Activated naive CD4-positive, alpha-beta T cell treated with anti-CD3 and anti-CD28 coated beads for 36 hours (primary cell): ENCODE measurements at regions not wholly inside any gene's neighbourhood (a gene's known extent, or its start where the extent isn't known, plus 50 kb on each side); places are given as distances from the start of the nearest gene placed in this dataset.

ENCODE experiments used
- CTCF ChIA-PET: fragments of 350-600 bp; sonication (Branson Sonifier 250); formaldehyde crosslinking; loops from one replicate; lab custom pipeline; 2021; ENCODE audit warnings: antibody characterized with exemption; lab: Charles Lee
- DNase-seq: peaks from one replicate; pipeline ENCODE4 v3.0.0-alpha.2; 2020
- H3K27ac Mint-ChIP-seq: one replicate; pipeline ENCODE4 v1.8.0; 2021; ENCODE audit warnings: mild to moderate bottlenecking, mixed read lengths
- H3K27me3 Mint-ChIP-seq: one replicate; pipeline ENCODE4 v1.8.0; 2021; ENCODE audit warnings: low read depth, mixed read lengths
- H3K36me3 Mint-ChIP-seq: one replicate; pipeline ENCODE4 v1.8.0; 2021; ENCODE audit warnings: low read depth, mixed read lengths
- H3K4me1 Mint-ChIP-seq: one replicate; pipeline ENCODE4 v1.8.0; 2021; ENCODE audit warnings: low read depth, mixed read lengths
- H3K4me3 Mint-ChIP-seq: one replicate; pipeline ENCODE4 v1.8.0; 2021; ENCODE audit warnings: mild to moderate bottlenecking, moderate library complexity, mixed read lengths
- H3K9me3 Mint-ChIP-seq: one replicate; pipeline ENCODE4 v1.8.0; 2021; ENCODE audit warnings: mixed read lengths
- intact Hi-C: fragments of 100-400 bp; cut with micrococcal nuclease; formaldehyde crosslinking; loops from one replicate; pipeline ENCODE4 v1.15.1; 2023

DNA sequence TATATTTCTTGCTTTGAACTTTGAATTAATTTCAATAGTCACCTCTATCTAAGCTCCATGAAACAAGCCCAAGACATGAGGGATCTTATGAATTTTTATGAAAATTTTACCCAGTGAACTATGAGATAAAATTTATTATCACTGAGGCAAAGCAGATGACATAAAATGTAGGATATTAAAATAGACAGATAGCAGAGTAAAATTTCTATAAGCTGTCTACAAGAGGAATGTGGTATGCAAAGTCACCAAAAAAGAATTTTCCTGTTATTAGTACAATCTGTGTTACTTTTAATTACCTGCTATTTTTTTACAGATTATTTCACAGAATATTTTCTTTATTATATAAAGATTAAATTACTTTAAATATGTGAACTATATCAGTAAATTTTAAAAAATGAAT, 2312.6 kb downstream of the PCDH9 start:
- DNase-seq = no peak
- intact Hi-C loops = no loop called here
- Mint-ChIP-seq H3K4me1 (no peaks in the 10 kb centered on the region), H3K4me3 (no peak overlapping the region), H3K9me3 (peaks cover 8% of the 10 kb centered on the region), H3K27ac (no peak overlapping the region), H3K36me3 (no peaks in the 10 kb centered on the region), H3K27me3 (no peaks in the 10 kb centered on the region)
- CTCF ChIA-PET = interaction anchor here (0.6 kb wide), 1 partner anchor 8 kb away, joined by 3 read pairs; no protein-coding TSS in a partner anchor

DNA sequence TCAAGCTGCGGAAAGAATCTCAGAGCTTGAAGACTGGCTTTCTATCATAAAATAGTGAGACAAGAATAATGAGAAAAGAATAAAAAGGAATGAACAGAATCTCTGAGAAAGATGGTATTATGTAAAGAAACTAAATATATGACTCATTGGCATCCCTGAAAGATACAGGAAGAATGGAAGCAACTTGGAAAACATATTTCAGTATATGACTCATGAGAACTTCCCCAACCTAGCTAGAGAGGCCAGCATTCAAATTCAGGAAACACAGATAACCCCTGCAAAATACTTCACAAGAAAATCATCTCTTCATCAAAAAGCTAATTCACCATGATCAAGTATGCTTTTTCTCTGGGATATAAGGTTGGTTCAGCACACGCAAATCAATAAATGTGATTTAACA, 2318.0 kb downstream of the PCDH9 start:
- no peak overlapping the region for H3K27ac Mint-ChIP-seq
- CTCF ChIA-PET = interaction anchor here (1.3 kb wide), 1 partner anchor 11 kb away, joined by 3 read pairs; no protein-coding TSS in a partner anchor
- peaks cover 14% of the 10 kb centered on the region for H3K9me3 Mint-ChIP-seq
- no peak for DNase-seq
- H3K36me3 Mint-ChIP-seq = no peaks in the 10 kb centered on the region
- H3K4me3 Mint-ChIP-seq = no peak overlapping the region
- intact Hi-C loops = no loop called here
- H3K27me3 Mint-ChIP-seq = no peaks in the 10 kb centered on the region
- no peaks in the 10 kb centered on the region for H3K4me1 Mint-ChIP-seq

DNA sequence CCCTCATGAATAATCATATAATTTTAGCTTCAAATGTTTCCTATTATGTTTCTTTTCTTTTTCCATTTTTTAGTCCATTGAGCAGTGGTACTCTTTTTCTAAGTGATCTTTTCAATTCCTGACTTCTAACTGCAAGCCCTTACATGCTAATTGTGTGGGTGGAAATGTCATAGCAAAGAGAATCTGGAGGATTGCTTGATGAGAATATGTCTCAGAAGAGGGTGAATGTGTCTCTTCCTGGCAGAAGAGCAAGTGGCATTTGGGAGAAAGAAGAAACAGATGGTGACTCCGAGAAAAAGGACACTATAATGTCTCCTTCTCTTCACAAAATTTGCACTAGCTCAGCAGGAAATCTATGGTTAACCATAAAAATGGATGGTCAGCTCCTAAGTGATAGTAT, 2320.0 kb downstream of the PCDH9 start:
- no peak overlapping the region for H3K4me3 Mint-ChIP-seq
- no peak overlapping the region for H3K27ac Mint-ChIP-seq
- H3K4me1 Mint-ChIP-seq = no peaks in the 10 kb centered on the region
- peaks cover 14% of the 10 kb centered on the region for H3K9me3 Mint-ChIP-seq
- CTCF ChIA-PET = no interaction called here
- no peak for DNase-seq
- no peaks in the 10 kb centered on the region for H3K36me3 Mint-ChIP-seq
- H3K27me3 Mint-ChIP-seq = no peaks in the 10 kb centered on the region
- intact Hi-C loops = no loop called here

DNA sequence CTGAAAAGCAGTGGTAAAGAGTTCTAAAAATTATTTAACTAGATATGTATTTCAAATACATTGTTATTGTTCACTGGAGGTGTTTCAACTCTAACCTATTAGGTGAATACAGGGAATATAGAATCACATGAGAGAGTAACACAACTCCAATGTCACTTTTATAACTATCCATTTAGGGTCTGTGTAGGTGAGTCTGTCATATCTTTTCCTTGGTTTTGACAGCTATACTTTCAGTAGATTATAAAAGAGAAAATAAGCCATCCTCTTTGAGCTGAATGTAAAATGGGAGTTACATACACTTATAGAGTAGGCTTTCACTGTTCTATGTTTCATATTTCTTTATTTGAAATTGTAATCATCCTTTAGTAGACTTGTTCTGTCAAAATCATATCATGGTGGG, 2321.0 kb downstream of the PCDH9 start:
- Mint-ChIP-seq H3K4me1 (no peaks in the 10 kb centered on the region), H3K9me3 (peaks cover 16% of the 10 kb centered on the region), H3K4me3 (no peak overlapping the region), H3K27me3 (no peaks in the 10 kb centered on the region), H3K27ac (no peak overlapping the region), H3K36me3 (no peaks in the 10 kb centered on the region)
- intact Hi-C loops = no loop called here
- CTCF ChIA-PET = no interaction called here
- DNase-seq = no peak

DNA sequence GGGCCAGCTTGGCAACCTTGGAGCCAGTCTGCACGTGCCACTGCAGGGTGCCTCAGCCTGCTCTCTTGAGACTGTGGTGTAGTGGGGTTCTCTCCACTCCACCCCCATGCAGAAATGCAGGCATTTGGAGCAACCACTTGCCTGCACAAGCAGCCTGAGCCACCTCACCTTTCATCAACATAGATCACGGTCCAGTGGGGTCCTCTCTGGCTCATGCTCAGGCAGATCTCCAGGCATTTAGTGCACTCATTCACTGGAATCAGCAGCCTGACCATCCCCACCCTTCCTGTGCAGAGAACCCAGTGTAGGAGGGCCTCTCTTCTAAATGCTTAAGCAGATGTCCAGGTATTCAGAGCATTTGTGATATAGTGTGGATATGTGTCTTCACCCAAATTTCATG, 2330.1 kb downstream of the PCDH9 start:
- intact Hi-C loops = no loop called here
- Mint-ChIP-seq H3K4me3 (no peak overlapping the region), H3K27ac (no peak overlapping the region), H3K27me3 (no peaks in the 10 kb centered on the region), H3K4me1 (no peaks in the 10 kb centered on the region), H3K9me3 (peaks cover 7% of the 10 kb centered on the region), H3K36me3 (no peaks in the 10 kb centered on the region)
- CTCF ChIA-PET = no interaction called here
- DNase-seq = no peak

DNA sequence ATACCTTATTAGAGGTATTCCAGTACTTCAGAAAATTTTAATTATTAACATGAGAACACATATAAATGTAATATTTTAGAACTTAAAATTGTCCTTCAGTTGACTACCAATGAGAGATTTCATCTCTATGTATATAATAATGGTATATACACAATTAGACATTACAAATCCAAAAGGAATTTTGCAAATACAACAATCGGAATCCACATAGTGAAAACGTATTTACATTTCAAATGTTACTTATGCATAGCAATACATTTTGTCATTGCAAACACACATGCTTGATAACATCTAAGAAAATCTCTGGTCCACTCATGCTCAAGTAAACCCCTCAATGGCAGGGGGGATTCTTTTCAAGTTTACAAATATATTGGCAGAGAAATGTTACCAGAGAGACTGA, 2345.2 kb downstream of the PCDH9 start:
- Mint-ChIP-seq H3K9me3 (peaks cover 4% of the 10 kb centered on the region), H3K4me1 (no peaks in the 10 kb centered on the region), H3K36me3 (no peaks in the 10 kb centered on the region), H3K4me3 (no peak overlapping the region), H3K27me3 (no peaks in the 10 kb centered on the region), H3K27ac (no peak overlapping the region)
- intact Hi-C loops = no loop called here
- CTCF ChIA-PET = no interaction called here
- no peak for DNase-seq

DNA sequence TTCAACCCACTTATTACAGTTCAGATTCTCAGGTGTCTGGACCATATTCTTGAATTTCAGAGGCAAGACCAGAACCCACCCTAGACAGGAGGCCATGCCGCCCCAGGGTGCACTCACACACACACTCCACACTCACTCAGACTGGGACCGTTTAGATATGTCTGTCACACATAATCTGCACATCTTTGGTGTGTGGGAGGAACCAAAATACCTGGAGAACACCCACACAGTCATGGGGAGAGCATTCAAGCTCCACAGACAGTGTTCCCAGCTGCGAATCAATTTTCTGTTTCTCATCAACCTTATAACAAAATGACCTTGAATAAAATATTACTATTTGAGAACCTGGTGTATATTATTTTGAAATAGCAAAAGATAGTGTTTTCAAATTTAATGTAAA, 2353.0 kb downstream of the PCDH9 start:
- Mint-ChIP-seq H3K27ac (no peak overlapping the region), H3K27me3 (no peaks in the 10 kb centered on the region), H3K9me3 (peaks cover 3% of the 10 kb centered on the region), H3K4me3 (no peak overlapping the region), H3K36me3 (no peaks in the 10 kb centered on the region), H3K4me1 (no peaks in the 10 kb centered on the region)
- intact Hi-C loops = no loop called here
- CTCF ChIA-PET = no interaction called here
- DNase-seq = no peak

DNA sequence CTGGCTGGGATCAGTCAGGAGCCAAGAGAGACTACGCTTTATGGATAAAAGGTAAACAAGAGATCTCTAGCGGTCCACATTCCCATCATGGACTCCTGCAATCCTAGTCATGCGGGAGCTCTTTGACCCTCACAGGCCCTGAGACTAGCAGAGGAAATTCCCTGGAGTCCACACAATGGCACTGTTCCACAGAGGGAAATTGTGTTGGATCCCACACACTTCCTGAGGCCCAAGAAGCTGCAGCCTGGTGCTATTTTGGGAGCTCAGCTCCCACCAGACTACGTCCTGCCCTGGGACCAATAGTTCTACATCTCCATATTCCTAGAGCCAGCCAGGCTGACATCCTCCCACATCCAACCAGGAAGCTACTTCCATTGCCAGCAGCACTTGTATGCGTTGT, 2358.4 kb downstream of the PCDH9 start:
- peaks cover 3% of the 10 kb centered on the region for H3K9me3 Mint-ChIP-seq
- no peak overlapping the region for H3K27ac Mint-ChIP-seq
- intact Hi-C loops = no loop called here
- H3K36me3 Mint-ChIP-seq = no peaks in the 10 kb centered on the region
- H3K4me3 Mint-ChIP-seq = no peak overlapping the region
- no peaks in the 10 kb centered on the region for H3K4me1 Mint-ChIP-seq
- no peaks in the 10 kb centered on the region for H3K27me3 Mint-ChIP-seq
- no peak for DNase-seq
- CTCF ChIA-PET = no interaction called here

DNA sequence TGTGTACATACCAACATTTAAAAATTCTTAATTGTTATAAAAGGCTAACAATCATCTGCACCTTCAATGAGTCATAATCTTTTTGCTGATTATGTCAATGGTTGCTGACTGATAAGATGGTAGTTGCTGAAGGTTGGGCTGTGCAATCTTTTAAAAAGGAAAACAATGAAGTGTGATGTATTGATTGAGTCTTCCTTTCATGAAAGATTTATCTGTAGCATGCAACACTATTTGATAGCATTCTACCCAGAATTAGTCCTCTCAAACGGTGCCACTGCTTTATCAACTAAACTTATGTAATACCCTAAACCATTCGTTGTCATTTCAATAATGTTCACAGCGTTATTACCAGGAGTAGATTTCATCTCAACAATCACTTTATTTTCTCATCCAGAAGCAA, 2360.6 kb downstream of the PCDH9 start:
- DNase-seq = no peak
- Mint-ChIP-seq H3K36me3 (no peaks in the 10 kb centered on the region), H3K4me1 (no peaks in the 10 kb centered on the region), H3K4me3 (no peak overlapping the region), H3K9me3 (peaks cover 3% of the 10 kb centered on the region), H3K27ac (no peak overlapping the region), H3K27me3 (no peaks in the 10 kb centered on the region)
- intact Hi-C loops = no loop called here
- CTCF ChIA-PET = no interaction called here

DNA sequence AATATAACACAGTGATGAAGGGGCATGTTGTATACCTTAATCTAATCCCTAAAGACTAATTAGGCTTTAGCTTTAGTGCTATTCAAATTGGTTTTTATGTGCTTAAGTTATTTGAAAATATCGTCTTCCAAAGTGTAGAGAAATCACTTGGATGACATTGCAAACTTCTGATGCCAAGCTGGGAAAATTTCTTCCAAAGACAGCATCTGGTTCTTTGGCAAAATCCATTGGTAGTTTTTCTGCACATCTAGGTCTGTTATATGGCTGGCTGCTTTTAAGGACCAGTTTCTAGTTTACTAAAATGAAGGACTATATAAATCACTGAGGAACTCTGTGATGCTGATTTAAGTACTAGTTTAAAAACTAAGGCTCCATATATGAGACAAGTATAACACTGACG, 2362.3 kb downstream of the PCDH9 start:
- intact Hi-C loops = no loop called here
- H3K27me3 Mint-ChIP-seq = no peaks in the 10 kb centered on the region
- DNase-seq = no peak
- no peak overlapping the region for H3K4me3 Mint-ChIP-seq
- no peak overlapping the region for H3K27ac Mint-ChIP-seq
- no peaks in the 10 kb centered on the region for H3K4me1 Mint-ChIP-seq
- peaks cover 4% of the 10 kb centered on the region for H3K9me3 Mint-ChIP-seq
- CTCF ChIA-PET = no interaction called here
- no peaks in the 10 kb centered on the region for H3K36me3 Mint-ChIP-seq

DNA sequence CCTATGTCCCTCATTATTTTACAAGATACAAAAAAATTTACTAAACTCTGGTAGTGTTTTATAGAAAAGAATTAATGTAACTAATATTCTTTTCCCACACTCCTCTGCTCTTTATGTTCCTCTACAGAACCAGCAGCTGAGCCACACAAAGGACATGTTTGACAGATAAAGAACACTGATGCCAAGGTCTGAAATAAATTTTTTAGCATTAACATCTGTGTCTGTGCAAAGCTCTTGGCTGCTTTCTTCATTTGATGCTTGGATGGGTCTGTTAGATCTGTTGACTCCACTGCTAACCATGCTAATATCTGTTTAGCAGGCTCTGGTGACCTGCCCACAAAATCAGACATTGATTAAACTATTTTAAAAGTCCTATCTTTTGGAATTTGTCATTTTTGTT, 2363.8 kb downstream of the PCDH9 start:
- no peaks in the 10 kb centered on the region for H3K4me1 Mint-ChIP-seq
- H3K9me3 Mint-ChIP-seq = peaks cover 1% of the 10 kb centered on the region
- no peak overlapping the region for H3K4me3 Mint-ChIP-seq
- no peak for DNase-seq
- no peaks in the 10 kb centered on the region for H3K27me3 Mint-ChIP-seq
- no peak overlapping the region for H3K27ac Mint-ChIP-seq
- intact Hi-C loops = no loop called here
- H3K36me3 Mint-ChIP-seq = no peaks in the 10 kb centered on the region
- CTCF ChIA-PET = no interaction called here

DNA sequence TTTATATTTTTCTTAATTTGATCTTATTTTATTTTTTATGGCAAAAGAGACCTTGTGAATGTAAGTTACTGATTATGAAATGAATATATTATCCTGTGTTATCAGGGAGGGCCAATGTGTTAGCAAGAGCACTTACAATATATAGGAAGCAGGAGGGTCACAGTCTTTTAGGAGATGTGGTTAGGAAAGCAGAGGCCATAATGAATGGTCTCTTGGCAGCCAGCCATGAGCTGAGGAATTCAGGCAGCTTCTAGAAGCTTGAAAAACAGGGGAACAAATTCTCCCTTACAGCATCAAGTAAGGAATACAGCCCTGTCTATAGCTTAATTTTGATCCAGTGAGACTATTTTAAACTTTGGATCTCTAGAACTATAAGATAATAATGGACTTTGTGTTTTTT, 2374.6 kb downstream of the PCDH9 start:
- no peaks in the 10 kb centered on the region for H3K4me1 Mint-ChIP-seq
- no peak overlapping the region for H3K27ac Mint-ChIP-seq
- intact Hi-C loops = no loop called here
- CTCF ChIA-PET = no interaction called here
- no peak overlapping the region for H3K4me3 Mint-ChIP-seq
- no peaks in the 10 kb centered on the region for H3K27me3 Mint-ChIP-seq
- H3K36me3 Mint-ChIP-seq = no peaks in the 10 kb centered on the region
- peaks cover 8% of the 10 kb centered on the region for H3K9me3 Mint-ChIP-seq
- no peak for DNase-seq

DNA sequence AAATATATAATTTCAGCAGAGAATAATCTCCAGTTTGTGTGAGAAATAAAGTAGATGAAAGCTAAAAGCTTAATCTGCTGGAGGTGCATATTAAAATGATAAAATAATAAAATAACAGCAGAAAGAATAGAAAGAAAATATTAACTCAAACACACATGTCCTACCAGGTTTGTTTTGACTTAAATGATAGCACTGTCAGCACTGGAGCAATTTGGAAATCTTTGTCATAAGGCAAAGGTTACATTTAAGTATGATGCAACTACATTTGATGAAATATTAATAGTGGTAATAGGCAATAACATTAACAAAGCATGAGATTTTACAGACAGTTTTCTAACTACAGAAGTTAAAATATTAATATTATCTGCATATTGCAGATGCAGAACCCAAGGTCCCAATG, 2380.1 kb downstream of the PCDH9 start:
- Mint-ChIP-seq H3K9me3 (peaks cover 3% of the 10 kb centered on the region), H3K27me3 (no peaks in the 10 kb centered on the region), H3K4me3 (no peak overlapping the region), H3K4me1 (no peaks in the 10 kb centered on the region), H3K27ac (no peak overlapping the region), H3K36me3 (no peaks in the 10 kb centered on the region)
- CTCF ChIA-PET = no interaction called here
- intact Hi-C loops = no loop called here
- DNase-seq = no peak

DNA sequence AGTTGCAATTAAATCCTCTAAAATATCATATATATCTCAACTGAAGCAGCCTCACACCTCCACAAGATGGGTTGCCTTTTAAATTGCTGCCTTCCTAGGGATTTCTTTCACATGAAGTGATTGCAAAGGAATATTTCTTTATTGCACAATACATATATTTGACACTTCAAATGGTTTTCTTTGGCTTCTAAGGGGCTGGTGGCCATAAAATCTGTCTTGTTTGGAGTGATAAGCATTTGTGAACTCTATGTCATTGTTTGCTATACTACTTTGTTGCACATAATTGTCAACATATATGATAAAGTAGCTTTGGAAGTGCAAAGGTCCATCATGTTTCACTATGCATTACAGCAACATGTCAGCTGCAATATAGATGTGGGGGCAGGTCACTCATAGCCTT, 2380.9 kb downstream of the PCDH9 start:
- H3K36me3 Mint-ChIP-seq = no peaks in the 10 kb centered on the region
- intact Hi-C loops = no loop called here
- H3K27me3 Mint-ChIP-seq = no peaks in the 10 kb centered on the region
- no peaks in the 10 kb centered on the region for H3K4me1 Mint-ChIP-seq
- H3K27ac Mint-ChIP-seq = no peak overlapping the region
- DNase-seq = no peak
- H3K4me3 Mint-ChIP-seq = no peak overlapping the region
- CTCF ChIA-PET = no interaction called here
- peaks cover 3% of the 10 kb centered on the region for H3K9me3 Mint-ChIP-seq
